K562 (cell line): ENCODE measurements at regions not wholly inside any gene's neighbourhood (a gene's known extent, or its start where the extent isn't known, plus 50 kb on each side); places are given as distances from the start of the nearest gene placed in this dataset.
"Not testable (repeated sequence)": the region's sequence is repeated elsewhere in the genome, so short reads cannot be mapped to it uniquely, and the experiment has no call there.

Experiments used
- ATAC-seq: fragments of 200-7000 bp; cut with Tn5 transposase; 3 replicates; pipeline ENCODE4 v1.9.1; 2020; ENCODE audit warnings: moderate library complexity
- BruUV-seq: library from RNA; stranded (reverse); fragments of 400-500 nt; replicated peaks from 2 replicates; lab custom pipeline; 2021; lab: Mats Ljungman, UMichigan
- CTCF ChIA-PET: fragments of 300-600 bp; formaldehyde crosslinking; extraction: SDS; loops from one replicate; lab custom pipeline; 2021; ENCODE audit warnings: low intra/inter-chr PET ratio; lab: Yijun Ruan, JAX
- POLR2A ChIA-PET: fragments of 300-600, 350-650 bp; sonication (Branson Sonifier 250); formaldehyde crosslinking; extraction: SDS; loops from one replicate; lab custom pipeline; 2021; ENCODE audit warnings: antibody characterized with exemption, inconsistent platforms; lab: Yijun Ruan, JAX
- DNase-seq, 4 experiments: peaks; one replicate each; pipeline versions ENCODE4 v3.0.0 to v3.0.0-alpha.2; 2011 to 2018; ENCODE audit warnings: low spot score in 3 of 4, mixed read lengths in 3 of 4; ENCODE audit errors: extremely low read depth in 1 of 4
- FAIRE-seq: peaks from 2 replicates; lab custom pipeline; 2011; peaks lifted over from hg19 to GRCh38; lab: Jason Lieb, UNC
- H2AFZ ChIP-seq: 2 replicates; pipeline ENCODE4 v1.6.0; 2011; ENCODE audit warnings: low read depth, low read length, control low read depth, inconsistent platforms
- H3K27ac ChIP-seq: fragments of 200-600 bp; 3 replicates; pipeline ENCODE4 v1.8.0; 2011; ENCODE audit warnings: low read depth, mild to moderate bottlenecking, control low read depth, inconsistent platforms, low read length, moderate library complexity, mixed read lengths; ENCODE audit errors: extremely low read depth
- H3K27me3 ChIP-seq, 2 experiments: fragments of 300-600 bp in 1 of 2; 2 replicates in 1 of 2; 3 replicates in 1 of 2; pipeline versions ENCODE4 v1.6.0 to v1.8.0; 2011; ENCODE audit warnings: inconsistent platforms in 2 of 2, low read length in 2 of 2, mild to moderate bottlenecking in 1 of 2, mixed read lengths in 1 of 2, moderate library complexity in 1 of 2; ENCODE audit not compliant: control insufficient read depth in 2 of 2, insufficient read depth in 2 of 2
- H3K36me3 ChIP-seq: fragments of 300-600 bp; 3 replicates; pipeline ENCODE4 v1.8.0; 2011; ENCODE audit warnings: mild to moderate bottlenecking, low read length, inconsistent platforms; ENCODE audit not compliant: control insufficient read depth, insufficient read depth
- H3K4me1 ChIP-seq, 2 experiments: fragments of 200-600 bp in 1 of 2; replicated peaks in 1 of 2; 2 replicates in 1 of 2; 3 replicates in 1 of 2; pipeline versions ENCODE4 v1.5.1 to v1.8.0; 2011; ENCODE audit warnings: inconsistent platforms in 2 of 2, low read length in 2 of 2, mild to moderate bottlenecking in 1 of 2, mixed read lengths in 1 of 2, moderate library complexity in 1 of 2; ENCODE audit not compliant: control insufficient read depth in 2 of 2, insufficient read depth in 2 of 2
- H3K4me2 ChIP-seq: 2 replicates; pipeline ENCODE4 v1.6.1; 2011; ENCODE audit warnings: low read length, control low read depth, inconsistent platforms, mixed read lengths; ENCODE audit not compliant: insufficient read depth
- H3K4me3 ChIP-seq: fragments of 200-600 bp; sonication (generic), shearing (Covaris generic); 2 replicates; pipeline ENCODE4 v1.5.1; 2016; ENCODE audit warnings: control low read depth, inconsistent platforms
- H3K79me2 ChIP-seq: fragments of 200-600 bp; 3 replicates; pipeline ENCODE4 v1.8.0; 2011; ENCODE audit warnings: low read length, inconsistent platforms; ENCODE audit not compliant: control insufficient read depth, insufficient read depth
- H3K9ac ChIP-seq, 2 experiments: 2 replicates each; pipeline versions ENCODE4 v1.6.0 to v1.6.1; 2011; ENCODE audit warnings: low read depth in 2 of 2, low read length in 2 of 2, control low read depth in 1 of 2, inconsistent platforms in 1 of 2, mild to moderate bottlenecking in 1 of 2, mixed read lengths in 1 of 2; ENCODE audit not compliant: insufficient read depth in 1 of 2
- H3K9me1 ChIP-seq: one replicate; pipeline ENCODE4 v1.6.0; 2011; ENCODE audit warnings: inconsistent platforms, mild to moderate bottlenecking, low read length, moderate library complexity; ENCODE audit not compliant: control insufficient read depth, insufficient read depth
- H3K9me3 ChIP-seq: replicated peaks from 2 replicates; pipeline ENCODE4 v1.5.1; 2011; ENCODE audit warnings: low read depth, low read length, inconsistent platforms; ENCODE audit not compliant: control insufficient read depth, insufficient read depth
- H4K20me1 ChIP-seq: replicated peaks from 2 replicates; pipeline ENCODE4 v1.6.1; 2011; ENCODE audit warnings: low read length, inconsistent platforms, mixed read lengths; ENCODE audit not compliant: control insufficient read depth, insufficient read depth
- ARID1B ChIP-seq: fragments of 450-650 bp; IDR thresholded peaks from 2 replicates; pipeline ENCODE4 v1.6.1; 2016; ENCODE audit warnings: antibody characterized with exemption, mild to moderate bottlenecking, inconsistent platforms
- C11orf30 ChIP-seq: fragments of 450-650 bp; IDR thresholded peaks from 2 replicates; pipeline ENCODE4 v1.6.1; 2016; ENCODE audit warnings: low read depth, mild to moderate bottlenecking
- FOSL1 ChIP-seq: fragments of 200-800 bp; sonication (Bioruptor generic); conservative IDR thresholded peaks from 2 replicates; pipeline ENCODE4 v1.6.1; 2016; ENCODE audit warnings: missing genetic modification characterization, missing compliant biosample characterization
- JUND ChIP-seq, 2 experiments: IDR thresholded peaks; 2 replicates in 1 of 2; 3 replicates in 1 of 2; pipeline ENCODE4 v1.6.1; 2011; ENCODE audit warnings: borderline replicate concordance in 2 of 2, low read depth in 2 of 2, low read length in 2 of 2, improper control_type of control experiment in 1 of 2, missing biosample characterization in 1 of 2, missing genetic modification characterization in 1 of 2, missing genetic modification reagents in 1 of 2
- MAFF ChIP-seq: IDR thresholded peaks from 2 replicates; pipeline ENCODE4 v1.6.1; 2012; ENCODE audit warnings: low read length, improper control_type of control experiment
- MAFG ChIP-seq: fragments of 450-650 bp; conservative IDR thresholded peaks from 2 replicates; pipeline ENCODE4 v1.6.1; 2016; ENCODE audit warnings: missing genetic modification characterization, missing compliant biosample characterization
- NFE2 ChIP-seq: IDR thresholded peaks from 2 replicates; pipeline ENCODE4 v1.6.1; 2014; ENCODE audit warnings: antibody characterized with exemption, low read depth
- SMARCE1 ChIP-seq: fragments of 450-650 bp; IDR thresholded peaks from 2 replicates; pipeline ENCODE4 v1.7.1; 2016; ENCODE audit warnings: mild to moderate bottlenecking
- ZNF316 ChIP-seq: fragments of 450-650 bp; IDR thresholded peaks from 2 replicates; pipeline ENCODE4 v1.6.1; 2016
- WGBS: fragments of 100-300 bp; shearing (Covaris generic); methylation state at CpG from one replicate; pipeline ENCODE4 v1.1.6; 2016; ENCODE audit warnings: low coverage, mixed read lengths; ENCODE audit not compliant: insufficient coverage; ENCODE audit errors: missing lambda C conversion rate; 5-methylcytosine and 5-hydroxymethylcytosine counted together
- in situ Hi-C: fragments of 300-500 bp; cut with MboI; formaldehyde crosslinking; loops from 4 replicates; pipeline ENCODE4 v1.15.0; 2018; ENCODE audit warnings: inconsistent platforms, mixed read lengths
- intact Hi-C: fragments of 100-400 bp; cut with micrococcal nuclease; formaldehyde crosslinking; loops from 2 replicates; pipeline ENCODE4 v1.14.2; 2022
- TF ChIP-seq, protein P1 (sequence below), 2 experiments: fragments of 450-650 bp in 1 of 2; sonication (generic) in 1 of 2; formaldehyde crosslinking in 1 of 2; IDR thresholded peaks in 1 of 2; conservative IDR thresholded peaks in 1 of 2; 2 replicates each; pipeline versions ENCODE4 v1.6.1 to v1.8.1; 2016 to 2023; ENCODE audit warnings: mild to moderate bottlenecking in 2 of 2, moderate library complexity in 2 of 2, inconsistent platforms in 1 of 2, missing genetic modification reagents in 1 of 2

DNA sequence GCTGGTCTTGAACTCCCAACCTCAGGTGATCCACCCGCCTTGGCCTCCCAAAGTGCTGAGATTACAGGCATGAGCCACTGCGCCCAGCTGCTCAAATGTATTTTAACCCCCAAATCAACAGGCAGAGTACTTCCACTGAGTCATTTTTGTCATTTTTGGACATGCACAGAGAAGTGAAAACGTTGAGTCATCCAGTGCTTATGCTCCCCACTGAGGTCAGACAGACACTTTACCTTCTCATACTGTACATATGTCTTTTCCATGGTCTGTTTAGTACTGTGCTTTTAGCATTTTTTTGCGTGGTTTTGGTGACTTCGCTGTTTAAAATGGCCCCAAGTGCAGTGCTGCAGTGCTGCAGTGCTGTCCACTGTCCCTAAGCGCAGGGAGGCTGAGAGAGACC is 99.1 kb downstream of the TBC1D26 start:
- CTCF ChIA-PET; H3K4me1 ChIP-seq; H3K9me1 ChIP-seq; H3K27me3 ChIP-seq; H4K20me1 ChIP-seq; H3K36me3 ChIP-seq; H2AFZ ChIP-seq; intact Hi-C loops; H3K27ac ChIP-seq; H3K9me3 ChIP-seq; BruUV-seq; H3K9ac ChIP-seq; FAIRE-seq; H3K79me2 ChIP-seq; H3K4me3 ChIP-seq; H3K4me2 ChIP-seq; TF ChIP-seq JUND (tag; IDR thresholded peaks at IDR 0.05; ENCODE audit: borderline replicate concordance, low read depth, low read length): not testable (repeated sequence)
- POLR2A ChIA-PET = interaction anchor here (0.6 kb wide), 1 partner anchor 113 kb away, joined by 3 read pairs; no protein-coding TSS in a partner anchor
- ATAC-seq (peak; percentile 51; the same call in 1 of the 3 replicates), DNase-seq (peak in 1 of 4 experiments; percentile 41)
- WGBS = 17% methylated on average over 6 of the region's 6 CpGs
- in situ Hi-C loops = loop anchor here (10.0 kb wide), 1 partner anchor 114 kb away; the partner anchor contains the start of gene ADORA2B
- TF ChIP-seq SMARCE1 (peak; percentile 25; the same call in 1 of the 2 replicates), C11orf30 (peak; percentile 68), MAFG (tag) (peak; percentile 70), JUND (IDR thresholded peaks at IDR 0.05; ENCODE audit: borderline replicate concordance, low read depth, low read length) (peak; percentile 54; the same call in 1 of the 2 replicates), NFE2 (peak; percentile 72), ARID1B (peak; percentile 19; the same call in 1 of the 2 replicates), MAFF (peak; percentile 14; the same call in 1 of the 2 replicates), FOSL1 (tag) (peak; percentile 42; the same call in 1 of the 2 replicates), ZNF316 (peak; percentile 77)
- TF ChIP-seq, protein P1, sequence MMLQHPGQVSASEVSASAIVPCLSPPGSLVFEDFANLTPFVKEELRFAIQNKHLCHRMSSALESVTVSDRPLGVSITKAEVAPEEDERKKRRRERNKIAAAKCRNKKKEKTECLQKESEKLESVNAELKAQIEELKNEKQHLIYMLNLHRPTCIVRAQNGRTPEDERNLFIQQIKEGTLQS (IDR thresholded peaks at IDR 0.05) = peak; percentile 60
- TF ChIP-seq, protein P1 (CRISPR knock-in tag; conservative IDR thresholded peaks at IDR 0.05) = not testable (repeated sequence)
- TF ChIP-seq, all 486 proteins: peak for 10; not testable (repeated sequence) for 476

DNA sequence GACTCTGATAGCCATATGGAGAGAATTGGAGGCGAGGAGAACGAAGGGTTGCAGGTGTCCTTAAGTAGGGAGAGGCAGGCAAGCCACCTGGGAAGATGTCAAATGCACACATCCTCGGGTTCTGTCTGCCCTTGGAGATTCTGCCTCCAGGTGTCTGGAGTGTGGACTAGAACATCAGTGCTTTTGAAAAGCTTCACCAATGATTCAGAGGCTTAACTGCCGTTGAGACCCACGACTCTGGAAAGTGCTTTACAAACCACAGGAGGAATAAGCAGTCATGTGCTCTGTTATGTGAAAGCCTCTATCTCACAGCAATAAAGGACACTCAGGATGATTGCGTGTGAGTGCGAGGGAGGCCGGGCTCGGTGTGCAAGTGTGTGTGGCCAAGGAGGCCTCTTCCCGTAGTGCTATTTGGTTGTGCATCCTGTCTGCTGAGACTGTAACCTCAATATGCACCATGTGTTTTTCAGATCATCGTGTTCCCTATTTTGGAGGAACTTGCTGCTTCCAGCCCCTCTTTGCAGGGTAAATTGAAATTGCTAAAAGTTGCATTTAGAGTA is 100.9 kb downstream of the TBC1D26 start:
- intact Hi-C loops, H3K9me1 ChIP-seq, H3K36me3 ChIP-seq, H3K9ac ChIP-seq, CTCF ChIA-PET, FAIRE-seq, BruUV-seq, DNase-seq, H4K20me1 ChIP-seq, H3K4me1 ChIP-seq, H3K27ac ChIP-seq, ATAC-seq, H2AFZ ChIP-seq, POLR2A ChIA-PET, H3K79me2 ChIP-seq, H3K27me3 ChIP-seq, H3K9me3 ChIP-seq, H3K4me3 ChIP-seq, H3K4me2 ChIP-seq: not testable (repeated sequence)
- WGBS = 20% methylated on average over 9 of the region's 11 CpGs
- in situ Hi-C loops = loop anchor here (10.0 kb wide), 1 partner anchor 112 kb away; the partner anchor contains the start of gene ADORA2B
